Activated T-cell treated with anti-CD3 and anti-CD28 coated beads, Interleukin-2, amount 50 U/mL, for 72 hours (primary cell): ENCODE measurements at regions not wholly inside any gene's neighbourhood (a gene's known extent, or its start where the extent isn't known, plus 50 kb on each side); places are given as distances from the start of the nearest gene placed in this dataset.

Source experiments
- ATAC-seq, 2 donors: fragments of 150-1000 bp; cut with Tn5 transposase; replicated peaks in 1 of 2; 2 replicates each; pipeline ENCODE4 v1.10.0; 2021; ENCODE audit warnings: moderate library complexity in 2 of 2, mild to moderate bottlenecking in 1 of 2
- DNase-seq, 2 donors: peaks; one replicate each; pipeline ENCODE4 v3.0.0; 2021 to 2022; ENCODE audit warnings: mixed read lengths in 1 of 2
- H3K27ac Mint-ChIP-seq: one replicate; pipeline ENCODE4 v1.8.0; 2022; ENCODE audit warnings: mild to moderate bottlenecking, moderate library complexity, mixed read lengths
- H3K27me3 Mint-ChIP-seq: one replicate; pipeline ENCODE4 v1.8.0; 2022; ENCODE audit warnings: low read depth, mixed read lengths
- H3K36me3 Mint-ChIP-seq, 2 donors: one replicate each; pipeline ENCODE4 v1.8.0; 2022; ENCODE audit warnings: mixed read lengths in 2 of 2, mild to moderate bottlenecking in 1 of 2; ENCODE audit not compliant: insufficient read depth in 2 of 2
- H3K4me1 Mint-ChIP-seq: one replicate; pipeline ENCODE4 v1.8.0; 2022; ENCODE audit warnings: low read depth, mixed read lengths
- H3K4me3 Mint-ChIP-seq, 2 donors: one replicate each; pipeline ENCODE4 v1.8.0; 2022; ENCODE audit warnings: mild to moderate bottlenecking in 2 of 2, mixed read lengths in 2 of 2, moderate library complexity in 2 of 2
- H3K9me3 Mint-ChIP-seq, 2 donors: one replicate each; pipeline ENCODE4 v1.8.0; 2022; ENCODE audit warnings: mixed read lengths in 2 of 2

- ATAC-seq, result no peak
These were observed 122.7 kb upstream of the TNC start for GRCh38 chr9:115240676-115241075.

GRCh38 chr9:115241641-115242040 is 123.7 kb upstream of the TNC start:
- no peak overlapping the region for H3K4me3 Mint-ChIP-seq
- ATAC-seq, result no peak

More at GRCh38 chr9:115240676-115241075, 122.7 kb upstream of the TNC start:
- no peak overlapping the region for H3K4me3 Mint-ChIP-seq
- H3K4me1 Mint-ChIP-seq, result no peaks in the 10 kb centered on the region
- H3K9me3 Mint-ChIP-seq, result no peaks in the 10 kb centered on the region
- no peak overlapping the region for H3K27ac Mint-ChIP-seq
- H3K27me3 Mint-ChIP-seq, result peaks cover 40% of the 10 kb centered on the region
- no peak for DNase-seq
- H3K36me3 Mint-ChIP-seq, result no peaks in the 10 kb centered on the region

GRCh38 chr9:115249488-115249887 is 131.5 kb upstream of the TNC start:
- H3K36me3 Mint-ChIP-seq, result no peaks in the 10 kb centered on the region
- no peaks in the 10 kb centered on the region for H3K4me1 Mint-ChIP-seq
- DNase-seq (no peak), ATAC-seq (no peak)
- H3K9me3 Mint-ChIP-seq, result peaks cover 0 to 2% of the 10 kb centered on the region in 2 donors
- no peak overlapping the region for H3K4me3 Mint-ChIP-seq
- H3K27me3 Mint-ChIP-seq, result peaks cover 19% of the 10 kb centered on the region
- no peak overlapping the region for H3K27ac Mint-ChIP-seq

More at GRCh38 chr9:115241641-115242040, 123.7 kb upstream of the TNC start:
- no peaks in the 10 kb centered on the region for H3K36me3 Mint-ChIP-seq
- H3K27me3 Mint-ChIP-seq, result peaks cover 30% of the 10 kb centered on the region
- no peaks in the 10 kb centered on the region for H3K9me3 Mint-ChIP-seq
- H3K4me1 Mint-ChIP-seq, result no peaks in the 10 kb centered on the region
- H3K27ac Mint-ChIP-seq, result no peak overlapping the region
- no peak for DNase-seq

- H3K27me3 Mint-ChIP-seq, result peaks cover 19% of the 10 kb centered on the region
- DNase-seq, result no peak
- ATAC-seq, result no peak
- H3K4me1 Mint-ChIP-seq, result no peaks in the 10 kb centered on the region
- no peak overlapping the region for H3K27ac Mint-ChIP-seq
- no peak overlapping the region for H3K4me3 Mint-ChIP-seq
- H3K36me3 Mint-ChIP-seq, result no peaks in the 10 kb centered on the region
- H3K9me3 Mint-ChIP-seq, result peaks cover 0 to 2% of the 10 kb centered on the region in 2 donors
These were observed 132.7 kb upstream of the TNC start for GRCh38 chr9:115250621-115251032.

- no peak for DNase-seq
- no peak overlapping the region for H3K27ac Mint-ChIP-seq
- H3K4me1 Mint-ChIP-seq, result no peaks in the 10 kb centered on the region
- peaks cover 0 to 2% of the 10 kb centered on the region in 2 donors for H3K9me3 Mint-ChIP-seq
- ATAC-seq, result no peak
- H3K36me3 Mint-ChIP-seq, result no peaks in the 10 kb centered on the region
- H3K27me3 Mint-ChIP-seq, result peaks cover 18% of the 10 kb centered on the region
- H3K4me3 Mint-ChIP-seq, result no peak overlapping the region
These were observed 136.6 kb upstream of the TNC start for GRCh38 chr9:115254287-115255180.

- DNase-seq, result no peak
- ATAC-seq, result no peak
- H3K27me3 Mint-ChIP-seq, result peaks cover 11% of the 10 kb centered on the region
- H3K4me3 Mint-ChIP-seq, result no peak overlapping the region
- no peaks in the 10 kb centered on the region for H3K9me3 Mint-ChIP-seq
- no peaks in the 10 kb centered on the region for H3K4me1 Mint-ChIP-seq
- no peak overlapping the region for H3K27ac Mint-ChIP-seq
- H3K36me3 Mint-ChIP-seq, result no peaks in the 10 kb centered on the region
These were observed 143.7 kb upstream of the TNC start for GRCh38 chr9:115261656-115262081.

GRCh38 chr9:115262477-115262876 is 144.5 kb upstream of the TNC start:
- no peaks in the 10 kb centered on the region for H3K4me1 Mint-ChIP-seq
- DNase-seq (no peak), ATAC-seq (no peak)
- peaks cover 11% of the 10 kb centered on the region for H3K27me3 Mint-ChIP-seq
- H3K4me3 Mint-ChIP-seq, result no peak overlapping the region
- no peak overlapping the region for H3K27ac Mint-ChIP-seq
- H3K9me3 Mint-ChIP-seq, result no peaks in the 10 kb centered on the region
- no peaks in the 10 kb centered on the region for H3K36me3 Mint-ChIP-seq

GRCh38 chr9:115262952-115263351 is 145.0 kb upstream of the TNC start:
- H3K27ac Mint-ChIP-seq, result no peak overlapping the region
- H3K36me3 Mint-ChIP-seq, result no peaks in the 10 kb centered on the region
- H3K4me3 Mint-ChIP-seq, result no peak overlapping the region
- ATAC-seq, result no peak
- no peaks in the 10 kb centered on the region for H3K4me1 Mint-ChIP-seq
- H3K27me3 Mint-ChIP-seq, result peaks cover 11% of the 10 kb centered on the region
- DNase-seq, result no peak
- no peaks in the 10 kb centered on the region for H3K9me3 Mint-ChIP-seq

- no peak for DNase-seq
- no peaks in the 10 kb centered on the region for H3K36me3 Mint-ChIP-seq
- no peak for ATAC-seq
- H3K4me1 Mint-ChIP-seq, result no peaks in the 10 kb centered on the region
- H3K27me3 Mint-ChIP-seq, result peaks cover 11% of the 10 kb centered on the region
- H3K27ac Mint-ChIP-seq, result no peak overlapping the region
- no peak overlapping the region for H3K4me3 Mint-ChIP-seq
- no peaks in the 10 kb centered on the region for H3K9me3 Mint-ChIP-seq
These were observed 145.6 kb upstream of the TNC start for GRCh38 chr9:115263371-115264075.

GRCh38 chr9:115264313-115264712 is 146.4 kb upstream of the TNC start:
- no peak for ATAC-seq
- Mint-ChIP-seq H3K4me1 (no peaks in the 10 kb centered on the region), H3K27ac (no peak overlapping the region), H3K4me3 (no peak overlapping the region), H3K36me3 (no peaks in the 10 kb centered on the region), H3K27me3 (peaks cover 14% of the 10 kb centered on the region), H3K9me3 (no peaks in the 10 kb centered on the region)
- no peak for DNase-seq

GRCh38 chr9:115267790-115268189 is 149.8 kb upstream of the TNC start:
- Mint-ChIP-seq H3K27me3 (peaks cover 24% of the 10 kb centered on the region), H3K36me3 (no peaks in the 10 kb centered on the region), H3K27ac (no peak overlapping the region), H3K4me1 (no peaks in the 10 kb centered on the region), H3K9me3 (no peaks in the 10 kb centered on the region), H3K4me3 (no peak overlapping the region)
- ATAC-seq, result no peak
- no peak for DNase-seq

GRCh38 chr9:115275753-115276152 is 157.8 kb upstream of the TNC start:
- Mint-ChIP-seq H3K9me3 (peaks cover 0 to 2% of the 10 kb centered on the region in 2 donors), H3K4me3 (no peak overlapping the region), H3K27ac (no peak overlapping the region), H3K27me3 (peaks cover 16% of the 10 kb centered on the region), H3K4me1 (no peaks in the 10 kb centered on the region), H3K36me3 (no peaks in the 10 kb centered on the region)
- ATAC-seq (no peak), DNase-seq (no peak)

- no peaks in the 10 kb centered on the region for H3K36me3 Mint-ChIP-seq
- H3K9me3 Mint-ChIP-seq, result peaks cover 0 to 2% of the 10 kb centered on the region in 2 donors
- no peak for ATAC-seq
- peaks cover 17% of the 10 kb centered on the region for H3K27me3 Mint-ChIP-seq
- no peaks in the 10 kb centered on the region for H3K4me1 Mint-ChIP-seq
- DNase-seq, result no peak
- H3K27ac Mint-ChIP-seq, result no peak overlapping the region
- H3K4me3 Mint-ChIP-seq, result no peak overlapping the region
These were observed 158.7 kb upstream of the TNC start for GRCh38 chr9:115276621-115277020.
